ENCODE measurements at regions not wholly inside any gene's neighbourhood (a gene's known extent, or its start where the extent isn't known, plus 50 kb on each side); places are given as distances from the start of the nearest gene placed in this dataset.
"Not testable (repeated sequence)": the region's sequence is repeated elsewhere in the genome, so short reads cannot be mapped to it uniquely, and the experiment has no call there.

DNA sequence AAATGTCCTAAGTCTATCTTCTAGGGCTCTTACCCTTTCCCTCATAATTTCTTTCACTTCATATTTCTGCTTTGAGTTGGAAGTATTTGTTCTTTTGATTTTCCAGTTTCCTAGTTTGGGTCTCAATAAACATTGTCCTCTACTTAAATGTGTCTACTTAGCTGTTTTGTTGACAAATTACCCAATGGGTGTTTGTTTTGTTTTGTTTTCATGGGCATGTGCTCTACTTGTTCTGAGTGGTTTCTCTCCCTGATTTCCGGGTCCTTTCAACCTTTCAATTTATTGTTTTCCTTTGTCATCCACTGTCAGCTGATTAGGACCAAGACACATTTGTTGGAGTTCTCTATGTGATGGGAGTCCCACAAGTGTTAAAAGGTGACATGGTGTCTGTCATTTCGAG, 1181.4 kb downstream of the RPA4 start:
- no peak for DNase-seq

DNA sequence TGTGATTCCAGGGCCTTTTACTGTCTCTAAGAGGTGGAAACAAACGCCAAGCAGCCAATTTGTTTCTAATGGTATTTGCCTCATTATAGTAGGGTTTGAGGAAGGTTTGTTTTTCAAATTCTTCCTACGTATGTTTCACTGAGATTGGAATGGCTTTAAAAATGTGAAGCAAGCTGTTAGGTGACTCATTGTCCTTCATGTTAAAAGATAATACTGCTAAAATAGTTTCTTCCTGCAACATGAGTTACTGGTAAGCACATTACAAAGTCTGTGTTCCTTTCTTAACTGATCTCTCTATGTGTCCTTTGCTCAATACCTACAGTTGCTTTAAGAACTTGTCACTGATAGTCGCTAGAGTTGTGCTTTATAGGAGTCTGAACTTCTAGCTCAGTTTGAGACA, 1183.9 kb downstream of the RPA4 start:
- no peak for DNase-seq

DNA sequence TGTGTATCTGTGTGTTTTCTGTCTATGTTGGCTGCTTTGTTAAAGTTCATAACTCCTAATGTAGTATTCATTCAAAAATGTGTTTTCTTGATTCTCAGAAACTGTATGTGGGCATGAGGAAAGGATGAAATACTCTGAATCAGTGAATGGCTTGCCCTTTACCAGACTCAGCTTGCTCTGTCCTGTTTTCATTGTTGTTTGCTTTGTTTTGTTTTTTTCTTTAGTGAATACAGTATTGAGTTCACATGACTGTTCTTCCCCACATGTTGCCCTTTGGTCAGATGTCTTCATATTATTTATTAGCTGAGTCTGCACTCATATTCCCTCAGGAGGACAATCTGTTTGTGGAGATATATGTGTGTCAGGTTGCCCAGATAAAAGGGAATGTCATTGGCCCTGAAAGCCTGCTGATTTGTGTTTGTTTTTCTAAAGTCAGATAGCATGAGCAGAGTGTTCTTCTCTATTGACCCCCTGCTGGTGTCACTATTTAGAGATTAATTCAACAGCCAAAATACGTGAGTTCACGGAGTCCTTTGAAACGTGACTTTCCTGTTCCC, 1184.4 kb downstream of the RPA4 start:
- peak; percentile 19 for DNase-seq

DNA sequence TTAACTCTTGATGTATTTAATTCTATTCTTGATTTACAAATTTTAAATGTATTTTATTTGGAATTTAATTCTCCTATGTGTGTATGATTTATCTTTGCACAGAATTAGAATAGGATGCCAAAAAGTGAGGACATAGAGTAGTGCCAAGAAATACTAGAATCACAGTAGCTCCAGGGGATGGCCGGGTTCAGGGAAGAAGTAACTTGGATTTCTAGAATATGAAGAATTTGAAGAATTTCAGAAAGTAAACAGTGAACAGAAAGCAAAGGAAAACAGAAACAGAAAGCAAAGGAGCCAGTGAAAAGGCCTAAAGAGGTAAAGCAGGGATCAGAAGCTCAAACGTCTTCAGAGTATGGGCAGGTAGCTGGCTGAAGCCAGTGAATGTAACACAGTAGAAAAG, 1187.6 kb downstream of the RPA4 start:
- DNase-seq: no peak

DNA sequence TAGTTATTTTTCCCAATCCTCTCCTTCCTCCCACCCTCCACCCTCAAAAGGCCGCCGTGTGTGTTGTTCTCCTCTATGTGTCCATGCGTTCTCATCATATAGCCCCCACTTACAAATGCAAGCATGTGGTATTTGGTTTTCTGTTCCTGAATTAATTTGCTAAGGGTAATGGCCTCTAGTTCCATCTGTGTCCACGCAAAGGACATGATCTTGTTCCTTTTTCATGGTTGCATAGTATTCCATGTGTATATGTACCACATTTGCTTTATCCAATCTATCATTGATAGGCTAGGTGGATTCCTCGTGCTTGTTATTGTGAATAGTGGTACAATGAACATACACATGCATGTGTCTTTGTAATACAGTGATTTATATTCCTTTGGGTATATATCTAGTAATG, 1193.7 kb downstream of the RPA4 start:
- no peak for DNase-seq

DNA sequence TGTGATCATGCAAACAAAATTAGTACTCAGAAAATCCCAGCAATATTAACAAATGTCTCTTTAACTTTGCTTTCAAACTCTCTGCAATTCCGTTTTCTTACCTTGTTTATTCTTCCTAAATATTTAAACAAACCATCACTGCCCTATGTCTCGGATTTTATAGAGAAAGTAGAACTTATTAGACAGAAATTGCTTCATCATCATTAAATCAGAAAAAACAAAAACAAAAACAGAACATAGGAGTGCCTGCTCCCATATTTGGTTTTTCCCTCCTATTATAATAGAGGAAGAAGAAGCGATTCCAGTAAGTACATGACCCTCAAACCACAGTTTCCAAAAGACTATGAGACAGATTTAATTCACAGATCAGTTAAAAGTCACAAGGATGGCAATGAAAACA, 1228.0 kb downstream of the RPA4 start:
- no peak for DNase-seq

DNA sequence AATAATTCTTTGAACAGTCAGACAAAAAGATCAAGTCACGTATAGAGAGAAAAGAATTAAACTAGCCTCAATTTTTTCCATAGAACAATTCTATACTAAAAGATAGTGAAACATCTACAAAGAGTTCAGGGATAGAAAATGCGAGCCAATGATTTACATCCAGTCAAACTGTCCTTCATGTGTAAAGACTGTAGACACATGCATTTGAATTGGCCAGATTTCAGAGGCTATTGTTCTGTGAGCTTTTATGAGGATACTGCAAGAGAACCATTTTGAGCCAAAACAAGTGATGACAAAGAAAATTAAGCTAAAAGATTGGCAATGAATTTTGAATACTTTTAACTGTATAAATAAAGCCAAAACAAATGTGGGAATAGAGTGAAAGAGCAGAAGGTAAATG, 1230.3 kb downstream of the RPA4 start:
- no peak for DNase-seq

DNA sequence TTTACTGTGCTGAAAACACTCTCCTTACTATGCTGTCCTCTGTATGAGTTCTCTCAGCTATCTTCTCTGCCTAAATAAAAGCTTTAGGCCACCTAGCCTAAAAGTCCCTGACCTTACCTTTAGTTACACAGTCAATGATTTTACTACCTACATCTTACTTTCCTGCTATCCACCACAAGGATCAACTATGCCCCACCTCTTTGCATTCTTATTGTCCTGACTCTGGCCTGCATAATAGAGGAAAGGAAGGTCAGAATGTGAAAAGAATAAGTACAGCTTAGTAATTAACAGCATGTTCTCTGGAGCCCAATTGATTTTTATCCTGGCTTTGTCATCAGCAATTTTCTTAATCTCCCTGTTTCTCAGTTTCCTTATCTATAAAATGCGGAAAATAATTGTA, 1257.8 kb downstream of the RPA4 start:
- DNase-seq: no peak

DNA sequence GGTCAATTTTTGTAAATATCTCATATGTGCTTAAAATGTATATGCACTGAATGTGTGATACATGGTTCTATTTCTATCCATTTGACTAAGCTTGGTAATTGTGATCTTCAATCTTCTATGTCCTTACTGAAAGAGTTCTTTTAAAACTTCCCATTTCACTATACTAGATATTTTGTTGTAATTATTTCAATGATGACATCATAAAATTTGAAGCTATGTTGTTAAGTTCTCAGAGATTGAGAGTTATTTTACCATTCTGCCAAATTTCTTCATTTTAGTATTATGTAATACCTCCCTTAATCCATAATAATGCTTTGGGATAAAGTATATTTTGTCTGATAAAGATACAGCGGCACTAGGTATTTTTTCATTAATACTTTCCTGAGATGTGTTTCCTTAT, 1307.3 kb downstream of the RPA4 start:
- no peak for DNase-seq

DNA sequence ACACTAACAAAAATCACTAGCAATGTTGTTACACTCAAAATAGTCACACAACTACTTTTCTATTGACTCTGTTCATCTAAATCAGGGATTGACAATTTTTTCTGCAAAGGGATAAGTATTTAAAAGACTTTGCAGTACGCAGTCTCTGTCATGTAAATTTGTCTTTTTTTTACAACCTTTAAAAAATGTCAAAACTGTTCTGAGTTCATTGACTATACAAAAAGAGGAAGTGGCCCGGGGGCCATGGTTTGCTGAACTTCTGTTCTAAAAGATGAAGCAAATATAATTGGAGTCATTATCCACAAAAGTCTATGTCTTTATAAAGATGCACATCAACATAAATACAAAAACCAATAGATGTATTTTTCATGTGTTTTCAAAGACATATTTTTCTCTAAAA, 1310.3 kb downstream of the RPA4 start:
- DNase-seq: no peak

DNA sequence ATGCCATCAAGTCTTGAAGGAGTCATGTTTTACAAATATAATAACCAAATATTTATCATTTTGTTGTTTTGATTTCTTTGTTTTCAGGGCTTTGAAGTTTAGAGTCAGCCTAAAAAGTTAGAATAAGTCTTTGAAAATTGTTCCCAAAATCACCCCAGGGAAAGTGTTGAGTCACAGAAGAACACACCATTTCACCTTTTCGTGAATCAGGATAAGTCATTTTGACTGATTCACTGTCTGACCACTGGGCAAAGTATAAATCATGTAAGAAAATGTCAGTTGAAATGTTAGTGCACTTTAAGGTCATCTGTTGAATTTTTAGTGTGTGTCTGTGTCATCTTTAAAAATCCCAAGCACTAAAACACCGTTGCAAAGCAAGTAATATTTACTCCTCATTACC, 1320.1 kb downstream of the RPA4 start:
- DNase-seq: no peak

DNA sequence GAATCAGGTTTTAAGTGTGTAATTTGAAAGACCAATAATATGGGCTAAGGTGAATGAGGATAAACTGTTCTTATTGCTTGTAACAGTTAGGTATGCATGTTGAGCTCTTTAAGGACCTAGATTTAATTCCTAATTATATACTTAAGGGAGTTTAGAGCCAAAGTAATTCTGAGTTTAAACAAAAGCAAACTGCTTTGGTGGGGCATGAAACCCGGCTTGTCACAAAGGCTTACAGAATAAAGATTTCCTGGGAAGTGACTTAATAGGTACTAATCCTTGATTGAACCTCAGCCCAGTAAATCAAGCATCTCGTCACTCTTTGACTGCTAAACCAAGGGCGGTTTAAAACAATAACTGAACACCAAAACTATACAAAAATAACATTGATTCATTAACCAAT, 1324.2 kb downstream of the RPA4 start:
- DNase-seq: no peak

DNA sequence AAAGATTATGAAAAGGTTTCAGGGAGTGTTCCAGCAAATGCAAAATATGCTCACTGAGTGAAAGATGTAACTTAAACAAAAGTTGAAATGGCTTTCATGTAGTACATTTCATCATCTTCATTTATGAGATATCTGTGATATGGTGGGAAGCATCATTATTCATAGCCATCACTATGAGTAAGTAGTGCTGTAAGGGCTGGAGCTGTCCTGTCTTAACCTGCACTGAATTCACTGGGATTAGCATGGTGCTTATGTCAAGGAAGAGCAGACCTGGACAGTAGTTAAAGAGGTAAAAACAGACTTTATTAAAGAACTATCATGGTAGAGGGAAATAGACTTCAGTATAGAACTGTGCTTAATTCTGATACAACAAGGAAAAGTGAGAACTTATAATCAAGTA, 1347.3 kb downstream of the RPA4 start:
- no peak for DNase-seq

DNA sequence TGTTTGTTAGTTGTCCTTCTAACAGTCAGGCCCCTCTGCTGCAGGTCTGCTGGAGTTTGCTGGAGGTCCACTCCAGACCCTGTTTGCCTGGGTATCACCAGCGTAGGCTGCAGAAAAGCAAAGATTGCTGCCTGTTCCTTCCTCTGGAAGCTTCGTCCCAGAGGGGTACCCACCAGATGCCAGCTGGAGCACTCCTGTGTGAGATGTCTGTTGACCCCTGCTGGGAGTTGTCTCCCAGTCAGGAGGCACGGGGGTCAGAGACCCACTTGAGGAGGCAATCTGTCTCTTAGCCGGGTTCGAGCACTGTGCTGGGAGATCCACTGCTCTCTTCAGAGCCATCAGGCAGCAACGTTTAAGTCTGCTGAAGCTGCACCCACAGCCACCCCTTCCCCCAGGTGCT, 1356.4 kb downstream of the RPA4 start:
- DNase-seq: not testable (repeated sequence)

DNA sequence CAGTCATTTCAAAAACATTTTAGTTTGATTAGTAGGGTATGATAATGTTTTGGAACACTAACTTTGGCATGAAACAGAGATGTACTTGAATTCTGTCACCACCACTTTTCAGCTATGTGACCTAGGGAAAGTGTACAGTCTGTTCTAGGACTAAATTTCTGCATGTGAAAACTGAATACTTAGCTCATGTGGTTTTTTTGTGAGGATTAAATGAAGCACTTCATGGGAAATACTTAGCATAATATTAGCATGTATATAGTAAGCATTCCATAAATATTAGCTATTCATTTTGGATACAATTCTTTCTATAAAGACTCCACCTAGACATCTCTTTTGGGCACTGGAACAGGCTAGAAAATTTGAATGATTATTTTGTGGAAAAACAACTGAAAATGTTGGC, 1379.4 kb downstream of the RPA4 start:
- DNase-seq: no peak

DNA sequence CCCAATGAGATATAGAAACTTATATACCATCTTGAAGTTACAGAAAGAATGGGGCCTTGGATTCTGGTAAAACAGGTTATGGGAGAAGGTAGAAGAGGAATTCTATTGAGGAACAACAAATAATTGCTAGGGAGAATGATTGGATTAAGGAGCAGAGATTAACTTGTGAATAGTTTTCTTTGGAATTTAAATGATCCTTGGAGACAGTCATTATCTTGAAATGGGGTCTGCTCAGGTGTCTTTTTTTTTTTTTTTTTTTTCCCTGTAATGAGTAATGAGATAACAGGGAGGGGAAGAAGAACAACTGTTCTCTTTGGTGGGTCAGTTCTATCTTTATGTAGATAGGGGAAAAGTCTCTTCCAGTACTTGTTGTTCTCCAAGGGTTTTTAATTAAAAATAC, 1406.0 kb downstream of the RPA4 start:
- no peak for DNase-seq

DNA sequence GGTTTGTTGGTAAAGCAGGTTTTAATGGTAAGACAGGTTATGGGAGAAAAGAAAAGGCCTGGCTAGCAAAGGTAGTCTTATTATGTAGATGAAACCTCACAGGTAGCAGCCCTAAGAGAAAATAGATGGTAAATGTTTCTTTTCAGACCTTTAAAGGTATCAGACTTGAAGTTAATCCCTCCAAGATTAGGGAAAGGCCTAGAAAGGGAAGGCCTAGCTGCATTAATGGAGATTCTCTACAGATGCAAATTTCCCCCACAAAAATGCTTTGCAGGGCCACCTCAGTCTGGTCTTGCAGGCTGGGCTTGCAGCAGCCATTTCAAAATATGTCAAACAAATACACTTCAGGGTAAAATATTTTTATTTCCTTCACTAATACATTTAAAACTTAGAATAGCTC, 1410.6 kb downstream of the RPA4 start:
- no peak for DNase-seq

DNA sequence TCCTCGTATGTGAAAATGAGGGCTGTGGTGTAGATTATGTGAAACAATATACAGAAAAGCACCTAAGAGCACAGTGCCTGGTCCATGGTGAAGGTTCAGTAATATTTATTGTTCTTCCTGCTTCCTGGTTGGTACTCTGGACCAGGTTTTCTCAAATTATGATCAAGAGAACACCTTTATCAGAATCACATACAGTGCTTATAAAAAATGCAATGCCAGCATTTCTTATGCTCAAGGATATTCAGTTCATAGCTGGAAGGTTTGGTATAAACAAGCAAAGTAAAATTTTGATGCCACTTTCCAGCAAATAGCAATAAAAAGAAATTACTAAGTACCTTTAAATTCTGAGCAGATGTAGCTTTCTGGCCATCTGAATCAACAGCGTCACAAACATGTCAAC, 1412.4 kb downstream of the RPA4 start:
- DNase-seq: no peak

DNA sequence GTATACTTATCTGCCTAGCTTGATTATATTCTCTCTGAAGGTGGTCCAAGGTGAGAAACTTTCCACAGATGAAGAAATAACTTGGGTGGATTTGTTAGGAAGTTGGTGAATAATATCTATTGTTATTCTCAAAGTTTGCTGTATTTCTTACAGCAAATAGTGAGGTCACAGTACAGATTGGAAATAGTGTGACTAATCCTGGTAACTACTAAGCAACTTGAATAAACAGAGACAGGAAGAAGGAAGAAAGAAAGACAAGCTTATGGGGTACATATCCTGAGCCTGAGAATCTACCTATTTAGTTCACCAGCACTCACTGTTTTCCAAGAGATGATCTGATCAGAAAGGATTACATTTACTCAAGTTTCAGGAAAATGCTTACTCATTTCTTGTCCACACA, 1416.1 kb downstream of the RPA4 start:
- no peak for DNase-seq

DNA sequence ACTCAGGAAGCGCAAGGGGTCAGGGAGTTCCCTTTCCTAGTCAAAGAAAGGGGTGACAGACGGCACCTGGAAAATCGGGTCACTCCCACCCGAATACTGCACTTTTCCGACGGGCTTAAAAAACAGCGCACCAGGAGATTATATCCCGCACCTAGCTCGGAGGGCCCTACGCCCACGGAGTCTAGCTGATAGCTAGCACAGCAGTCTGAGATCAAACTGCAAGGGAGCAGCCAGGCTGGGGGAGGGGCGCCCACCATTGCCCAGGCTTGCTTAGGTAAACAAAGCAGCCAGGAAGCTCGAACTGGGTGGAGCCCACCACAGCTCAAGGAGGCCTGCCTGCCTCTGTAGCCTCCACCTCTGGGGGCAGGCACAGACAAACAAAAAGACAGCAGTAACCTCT, 1416.8 kb downstream of the RPA4 start:
- DNase-seq: not testable (repeated sequence)

DNA sequence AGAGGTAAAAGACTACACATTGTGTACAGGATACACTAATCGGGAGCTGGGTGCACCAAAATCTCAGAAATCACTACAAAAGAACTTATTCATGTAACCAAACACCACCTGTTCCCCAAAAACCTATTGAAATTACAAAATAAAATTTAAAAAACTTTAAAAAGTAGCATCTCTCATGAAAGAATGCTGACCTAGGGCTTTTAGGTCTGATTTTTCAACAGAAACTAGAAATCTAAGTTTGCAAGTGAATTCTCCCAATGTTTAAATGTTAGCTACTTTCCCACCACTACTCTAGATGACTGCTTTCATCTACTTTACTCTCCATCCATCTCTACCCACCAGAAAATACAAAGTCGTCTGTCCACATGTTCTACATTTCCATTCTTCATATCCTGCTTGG, 1447.7 kb downstream of the RPA4 start:
- no peak for DNase-seq

DNA sequence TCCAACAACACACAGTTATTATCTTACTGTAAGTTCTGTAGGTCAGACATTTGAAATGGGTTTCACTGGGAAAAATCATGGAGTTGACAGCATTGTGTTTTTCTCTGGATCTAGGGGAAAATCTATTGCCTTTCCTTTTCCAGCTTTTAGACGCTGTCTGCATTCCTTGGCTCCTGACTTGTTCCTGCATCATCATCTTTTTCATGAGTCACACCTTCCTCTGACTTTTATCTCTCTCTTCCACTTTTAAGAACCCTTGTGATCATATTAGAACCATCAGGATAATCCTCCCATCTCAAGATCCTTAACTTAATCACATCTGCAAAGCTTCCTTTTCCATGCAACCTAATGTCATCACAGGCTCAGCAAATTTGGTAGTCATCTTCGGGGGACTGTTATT, 1454.8 kb downstream of the RPA4 start:
- no peak for DNase-seq

DNA sequence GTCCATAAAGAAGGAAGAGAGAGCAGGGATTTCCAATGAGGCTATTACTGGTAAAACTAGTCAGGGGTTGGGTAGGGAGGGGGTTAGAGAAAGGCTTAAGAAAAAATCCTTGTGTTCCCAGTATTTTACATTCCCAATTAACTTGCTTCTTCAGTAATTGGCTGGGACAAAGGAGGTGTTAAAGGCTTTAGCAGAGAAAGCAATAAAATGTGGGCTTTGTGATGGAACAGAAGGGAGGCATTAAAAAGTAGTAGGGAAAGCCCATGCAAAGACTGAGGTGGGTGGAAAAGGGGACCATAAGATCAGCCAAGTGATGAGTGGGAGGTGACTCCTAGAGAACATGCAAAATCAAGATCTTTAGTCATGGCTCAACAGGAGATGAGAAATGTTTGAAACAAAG, 1467.2 kb downstream of the RPA4 start:
- no peak for DNase-seq

DNA sequence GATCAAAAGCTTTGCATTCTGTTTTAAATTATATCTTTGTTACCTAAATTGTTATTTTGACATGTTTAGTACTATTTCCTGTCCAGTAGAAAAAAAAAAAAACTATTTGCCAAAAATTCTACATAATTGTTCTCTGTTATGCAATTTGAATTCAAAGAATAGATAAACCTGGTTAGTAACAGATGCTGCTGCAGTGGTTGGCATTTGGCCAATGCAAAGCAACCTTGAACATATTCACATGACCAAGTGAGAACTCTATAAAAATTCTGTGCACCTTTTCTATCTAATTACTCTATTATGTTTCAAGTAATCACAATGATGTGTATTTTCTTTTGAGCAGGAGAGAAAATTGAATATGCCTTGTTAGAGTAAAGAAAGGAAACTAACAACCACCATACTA, 1473.4 kb downstream of the RPA4 start:
- DNase-seq: no peak

DNA sequence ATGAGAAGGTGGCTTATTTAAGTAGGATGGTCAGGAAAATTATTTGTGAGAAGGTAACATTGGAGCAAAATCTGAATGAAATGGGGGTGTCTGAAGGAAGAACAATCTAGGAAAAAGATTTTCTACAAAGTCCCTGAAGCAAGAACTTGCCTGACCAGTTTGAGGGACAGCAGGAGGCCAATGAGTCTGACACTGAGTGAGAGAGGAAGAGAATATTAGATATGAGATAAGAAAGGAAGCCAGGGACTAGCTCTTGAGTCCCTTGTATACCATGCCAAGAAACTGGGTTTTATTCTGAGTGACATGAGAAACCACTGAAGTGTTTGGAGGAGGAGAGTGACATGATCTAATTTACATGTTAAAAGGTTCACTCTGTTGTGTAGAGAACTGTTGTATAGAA, 1478.9 kb downstream of the RPA4 start:
- no peak for DNase-seq

Data from left kidney (tissue), 1 donor.